Activated T-helper 1 cell treated with Interleukin-2 at 50 U/mL for 16 hours (primary cell): ENCODE measurements at regions not wholly inside any gene's neighbourhood (a gene's known extent, or its start where the extent isn't known, plus 50 kb on each side); places are given as distances from the start of the nearest gene placed in this dataset.
"Not testable (repeated sequence)": the region's sequence is repeated elsewhere in the genome, so short reads cannot be mapped to it uniquely, and the experiment has no call there.

Experiments used
- DNase-seq: peaks from one replicate; pipeline ENCODE4 v3.0.0-alpha.2; 2020; ENCODE audit warnings: low read depth

DNA sequence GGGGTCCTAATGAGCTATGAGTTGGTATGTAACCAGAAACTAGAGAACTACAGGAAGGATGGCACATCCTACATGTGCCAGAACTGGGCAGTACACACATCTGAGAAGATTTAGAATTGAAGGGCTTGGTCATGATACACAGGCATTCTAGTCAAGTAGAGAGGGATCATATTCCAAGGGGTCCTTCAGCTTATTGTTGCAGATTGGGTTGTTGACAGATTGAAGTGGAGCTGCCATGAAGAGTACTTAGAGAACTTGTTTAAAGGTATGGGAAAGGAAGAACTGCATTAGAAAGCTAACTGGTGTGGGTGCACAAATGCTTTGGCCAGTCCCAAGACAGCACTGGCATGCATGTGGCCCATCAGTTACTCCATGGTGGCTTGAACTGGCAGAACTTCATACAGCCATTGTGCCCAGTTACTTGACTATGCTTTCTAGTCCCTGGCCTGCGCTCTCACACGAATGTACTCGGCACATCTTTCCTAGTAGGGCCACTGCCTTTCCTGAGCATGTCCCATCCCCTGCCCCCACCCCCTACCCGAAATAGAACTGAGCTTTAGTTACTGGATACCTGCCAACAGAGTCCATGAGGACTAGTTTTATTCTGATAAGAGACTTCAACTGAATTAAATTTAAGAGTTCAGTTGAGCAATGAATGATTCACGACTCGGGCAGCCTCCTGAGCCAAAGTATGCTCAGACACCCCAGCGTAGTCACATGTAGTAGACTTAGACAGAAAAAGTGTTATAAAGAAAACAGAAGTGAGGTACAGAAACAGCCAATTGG, 64.0 kb downstream of the CCNG2 start:
- DNase-seq: no peak

DNA sequence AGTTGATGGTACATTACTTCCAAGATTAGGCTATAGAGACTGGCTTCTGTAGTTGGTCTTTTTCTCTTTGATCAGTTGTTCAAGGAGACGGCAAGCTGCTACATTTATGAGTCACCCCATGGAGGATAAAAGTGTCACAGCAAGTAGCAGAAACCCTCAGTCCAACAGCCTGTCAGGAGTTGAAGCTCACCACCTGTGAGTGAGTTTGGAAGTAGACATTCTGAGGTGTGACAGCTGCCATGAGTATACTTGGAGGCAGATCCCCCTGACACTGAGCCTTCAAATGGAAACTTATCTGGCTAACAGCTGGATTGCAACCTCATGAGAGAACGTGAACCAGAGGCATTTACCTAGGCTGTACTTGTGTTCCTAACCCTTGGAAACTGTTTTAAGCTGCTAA, 68.0 kb downstream of the CCNG2 start:
- DNase-seq: no peak

DNA sequence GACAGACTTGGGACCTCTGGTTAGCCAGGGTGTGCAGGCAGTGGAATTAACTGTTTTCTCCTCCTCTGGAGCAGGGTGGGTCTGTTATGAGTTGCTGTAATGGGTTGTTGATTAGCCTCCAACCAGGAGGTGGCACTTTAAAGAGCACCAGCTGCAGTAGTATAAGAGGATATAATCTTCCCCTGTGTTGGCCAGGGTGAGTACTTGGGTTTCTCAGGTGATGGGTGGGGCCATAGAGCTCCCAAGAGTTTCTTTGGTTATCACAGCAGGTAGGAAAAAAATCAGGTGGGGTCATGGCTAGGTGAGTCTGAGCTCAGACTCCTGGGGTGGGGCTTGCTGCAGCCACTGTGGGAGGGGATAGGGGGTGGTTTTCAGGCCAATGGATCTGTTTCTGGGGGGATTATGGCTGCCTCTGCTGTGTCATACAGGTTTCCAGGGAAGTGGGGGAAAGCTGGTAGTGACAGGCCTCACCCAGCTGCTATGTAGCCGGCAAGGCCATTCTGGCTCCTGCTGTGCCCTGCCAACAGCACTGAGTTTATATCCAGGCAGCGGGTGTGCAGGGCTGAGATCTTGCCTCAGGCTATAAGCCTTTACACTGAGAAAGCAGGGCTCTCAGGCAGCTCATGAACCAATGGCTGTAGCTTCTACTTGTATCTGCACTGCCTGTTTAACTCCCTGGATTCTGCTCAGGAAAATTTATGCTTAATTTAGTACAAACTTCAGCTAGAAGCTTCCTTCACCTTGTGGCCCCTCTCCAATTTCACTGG, 70.1 kb downstream of the CCNG2 start:
- DNase-seq: no peak

DNA sequence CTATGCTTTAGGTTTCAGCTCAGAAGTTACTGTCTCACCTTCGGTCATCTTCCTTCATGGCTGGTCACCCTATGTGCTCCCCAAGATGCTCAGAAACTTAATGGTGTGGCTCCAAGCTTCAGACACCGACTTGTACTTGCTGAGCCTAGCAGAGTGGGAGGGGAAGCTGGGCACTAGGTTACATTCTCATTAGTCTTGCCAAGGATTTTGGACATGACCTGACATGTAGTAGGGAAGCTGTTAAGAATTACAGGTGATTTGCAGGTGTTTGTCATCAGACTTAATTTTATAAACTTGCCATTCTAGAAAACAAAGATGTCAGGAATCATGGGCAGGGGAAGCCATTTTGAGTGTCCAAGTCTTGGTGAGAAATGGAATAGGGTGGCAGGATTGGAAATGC, 72.4 kb downstream of the CCNG2 start:
- no peak for DNase-seq

DNA sequence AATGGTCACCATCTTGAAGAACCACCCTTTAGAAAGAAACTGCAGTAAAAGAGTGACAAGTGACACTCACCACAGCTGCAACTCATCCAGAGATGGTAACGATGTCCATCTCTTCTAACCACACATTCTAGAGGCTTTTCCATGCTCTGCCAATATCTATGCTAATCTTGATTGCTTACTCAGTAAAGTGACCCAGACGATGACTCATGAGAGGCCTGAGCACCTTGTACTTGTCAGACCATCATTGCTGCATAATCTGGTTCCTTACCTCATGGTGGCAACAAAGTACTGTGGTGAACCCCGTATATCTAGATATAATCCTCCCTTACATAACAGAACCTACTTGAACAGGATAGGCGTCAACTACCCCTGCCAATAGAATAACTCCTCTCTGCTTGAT, 75.6 kb downstream of the CCNG2 start:
- no peak for DNase-seq

DNA sequence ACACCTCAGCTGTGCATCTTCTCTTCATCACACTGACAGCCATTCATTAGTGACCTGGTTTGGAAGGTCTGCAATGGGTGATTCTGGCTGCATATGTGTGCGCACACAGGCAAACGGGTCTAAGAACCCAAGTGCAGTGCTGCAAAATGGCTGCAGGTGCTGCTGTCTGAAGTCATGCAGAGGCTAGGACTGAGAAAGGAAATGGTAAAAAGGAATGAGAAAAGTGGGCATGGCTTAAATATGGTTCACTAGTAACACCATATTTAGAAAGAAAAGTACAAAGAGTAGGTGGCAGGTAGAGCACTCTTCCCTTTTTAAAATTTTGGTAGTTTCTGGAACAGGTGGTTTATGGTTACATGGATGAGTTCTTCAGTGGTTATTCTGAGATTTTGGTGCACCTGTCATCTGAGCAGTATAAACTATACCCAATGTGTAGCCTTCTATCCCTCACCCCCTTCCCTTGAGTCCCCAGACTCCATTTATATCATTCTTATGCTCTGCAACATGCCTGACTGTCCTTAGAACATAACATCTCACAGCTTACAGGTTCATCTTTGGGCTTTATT, 78.4 kb downstream of the CCNG2 start:
- no peak for DNase-seq

DNA sequence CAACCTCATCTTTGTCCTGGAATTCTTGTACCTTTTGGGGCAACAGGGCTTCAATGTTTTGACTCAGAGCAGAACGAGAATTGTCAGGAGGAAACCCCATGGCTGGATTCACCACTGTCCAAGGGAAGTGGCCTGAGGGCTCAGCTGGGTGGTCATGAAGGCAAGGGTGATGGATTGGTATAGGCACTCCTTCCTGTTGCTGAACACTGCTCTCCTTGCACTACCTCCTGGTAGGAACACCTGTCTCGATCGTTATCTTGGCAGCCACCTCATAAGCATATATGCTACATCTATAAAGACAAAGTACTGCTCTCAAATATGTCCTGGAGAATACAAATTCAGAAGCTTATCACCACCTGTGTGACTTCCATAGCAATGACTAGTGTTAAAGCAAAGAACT, 79.8 kb downstream of the CCNG2 start:
- no peak for DNase-seq

DNA sequence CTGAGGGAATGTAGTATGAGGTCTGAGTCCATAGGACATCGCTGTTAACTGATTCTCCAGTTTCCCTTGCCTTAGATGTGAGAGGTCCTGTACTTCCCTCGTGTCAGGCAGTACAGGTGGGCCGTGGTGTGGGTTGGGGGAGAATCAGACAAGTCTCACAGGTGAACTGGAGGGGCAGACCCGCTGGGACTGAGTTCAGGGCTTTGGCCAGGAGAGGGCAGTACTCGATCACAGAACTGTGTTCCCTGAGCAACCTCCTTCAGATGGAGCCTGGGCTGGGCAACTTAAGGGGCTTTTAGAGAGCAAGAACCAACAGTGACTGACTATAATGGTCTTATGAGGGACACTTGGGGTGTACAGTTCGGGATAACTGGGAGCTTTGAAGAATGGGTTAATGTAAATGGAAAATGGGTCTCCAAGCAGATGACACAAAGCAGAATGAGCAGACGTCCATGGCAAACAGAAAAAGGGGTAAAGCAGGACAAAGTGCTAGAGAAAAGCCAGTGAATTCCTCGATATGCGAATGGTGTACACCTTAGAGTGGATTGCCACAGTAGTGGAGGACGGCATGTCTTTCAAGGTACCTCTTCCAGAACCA, 83.6 kb downstream of the CCNG2 start:
- DNase-seq: peak; percentile 5

DNA sequence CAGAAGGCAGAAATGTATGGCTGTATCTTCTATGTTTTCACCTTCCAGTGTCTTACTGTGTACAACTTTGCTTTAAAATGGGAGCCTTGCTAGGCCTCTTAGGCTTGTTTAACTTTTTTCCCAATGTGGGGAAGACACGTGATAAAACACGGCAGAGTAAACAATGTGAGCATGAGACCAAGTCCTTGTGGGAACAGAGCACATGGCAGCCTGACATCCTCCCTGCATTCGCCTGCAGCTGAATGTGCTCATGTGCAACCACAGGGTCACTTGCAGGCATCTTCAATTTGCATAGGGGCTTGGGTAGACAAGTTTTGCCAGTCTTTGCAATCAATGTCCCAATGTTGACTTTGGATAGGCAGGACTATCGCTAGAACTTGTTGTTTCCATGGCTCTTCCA, 91.8 kb downstream of the CCNG2 start:
- DNase-seq: no peak

DNA sequence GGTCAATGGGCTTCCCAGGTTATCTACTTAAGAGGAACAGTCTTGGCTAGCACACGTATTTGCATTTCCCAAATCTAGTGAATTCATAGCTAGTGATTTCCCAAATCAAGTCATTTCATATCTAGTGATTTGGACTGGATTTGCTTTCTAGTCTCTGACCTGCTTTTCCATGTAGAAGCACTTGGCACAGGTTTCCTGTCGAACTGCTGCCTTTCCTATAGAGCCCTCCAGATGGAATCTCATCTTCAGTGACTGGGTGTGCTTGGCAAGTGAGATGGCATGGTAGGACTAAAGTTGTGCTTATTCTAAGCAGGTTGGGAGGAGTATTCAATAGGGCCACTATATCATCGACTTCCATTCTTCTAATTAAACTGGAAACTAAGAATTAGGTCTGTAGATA, 94.7 kb downstream of the CCNG2 start:
- DNase-seq: no peak

DNA sequence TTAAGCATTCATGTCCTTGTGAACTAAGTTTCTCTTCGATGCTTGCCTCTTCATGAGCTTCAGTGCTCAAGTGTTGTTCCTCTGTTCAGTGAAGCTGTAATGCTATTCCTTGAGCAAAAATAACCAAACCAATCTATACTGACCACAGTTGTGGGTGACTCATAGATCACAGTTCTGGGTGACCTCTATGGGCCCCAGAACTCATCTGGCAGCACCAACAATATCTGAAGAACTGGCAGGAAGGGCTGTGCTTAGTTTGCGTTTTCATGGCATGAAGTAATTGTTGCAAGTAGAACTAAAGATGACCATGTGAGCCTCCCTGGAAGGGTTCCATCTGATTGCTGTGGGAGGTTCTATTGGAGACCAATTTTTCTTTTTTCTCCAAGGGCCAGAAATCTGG, 106.2 kb downstream of the CCNG2 start:
- DNase-seq: no peak

DNA sequence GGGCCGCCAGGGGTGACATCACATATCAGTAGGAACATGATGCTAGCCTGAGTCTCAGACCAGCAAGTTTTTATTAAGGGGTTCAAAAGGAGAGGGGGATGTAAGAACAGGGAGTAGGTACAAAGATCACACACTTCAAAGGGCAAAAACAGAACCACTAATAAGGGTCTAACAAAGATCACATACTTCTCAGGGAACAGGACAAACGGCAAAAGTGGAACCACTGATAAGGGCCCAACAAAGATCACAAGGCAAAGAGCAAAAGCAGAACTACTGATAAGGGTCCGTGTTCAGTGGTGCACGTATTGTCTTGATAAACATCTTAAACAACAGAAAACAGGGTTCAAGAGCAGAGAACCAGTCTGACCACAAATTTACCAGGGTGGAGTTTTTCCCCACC, 107.0 kb downstream of the CCNG2 start:
- DNase-seq: not testable (repeated sequence)

DNA sequence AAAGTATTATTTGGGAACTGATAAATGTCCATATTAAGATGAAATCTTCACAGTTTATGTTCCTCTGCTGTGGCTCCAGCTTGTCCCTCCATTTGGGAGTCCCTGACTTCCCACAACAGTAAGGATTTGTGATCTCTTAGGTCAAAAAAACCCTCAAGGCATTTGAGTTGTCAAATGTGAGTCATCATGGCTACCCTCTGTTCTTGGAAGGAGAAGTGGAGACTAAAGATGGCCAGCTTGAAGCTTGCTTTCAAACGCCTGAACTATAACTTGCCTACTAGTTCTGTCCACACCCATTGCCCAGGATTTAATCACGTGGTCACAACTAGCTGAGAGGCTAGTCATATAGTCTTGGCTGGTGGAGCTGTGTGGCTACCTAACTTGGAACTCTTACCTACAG, 107.8 kb downstream of the CCNG2 start:
- no peak for DNase-seq

DNA sequence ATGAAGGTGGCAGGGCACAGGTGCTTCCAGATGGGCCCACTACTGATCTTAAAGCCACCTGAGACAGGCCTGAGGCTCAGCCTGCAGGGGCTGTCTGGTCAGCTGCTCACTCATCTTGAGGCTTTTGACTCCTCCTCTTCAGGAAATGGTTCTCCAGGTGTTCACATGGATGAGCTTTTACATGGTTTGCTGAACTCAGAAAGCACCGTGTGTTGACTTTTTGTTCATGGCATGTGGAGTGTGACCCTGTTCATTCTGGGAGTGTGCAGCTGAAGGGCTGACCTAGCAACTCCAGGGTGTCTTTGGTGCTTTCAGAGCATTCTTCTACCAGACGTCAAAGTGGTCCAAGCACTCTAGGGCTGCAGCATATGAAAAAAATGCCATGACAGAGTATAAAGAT, 111.1 kb downstream of the CCNG2 start:
- DNase-seq: no peak

DNA sequence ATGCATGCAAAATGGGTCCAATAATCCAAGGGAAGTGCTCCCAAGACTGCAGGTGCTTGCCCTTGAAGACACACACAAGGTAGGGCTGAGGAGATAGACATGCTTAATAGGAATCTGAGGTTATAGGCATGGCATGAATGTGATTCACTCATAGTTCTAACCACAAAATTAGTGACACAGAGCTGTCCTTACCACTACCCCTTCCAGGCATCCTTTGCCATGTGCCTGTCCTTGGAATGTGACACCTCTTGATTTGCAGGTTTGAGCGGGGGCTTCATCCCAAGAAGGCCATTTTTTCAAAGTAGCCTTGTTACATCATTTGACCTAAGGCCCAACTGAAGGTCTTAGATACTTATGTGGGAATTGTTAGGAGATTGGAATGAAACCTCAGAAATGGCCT, 112.5 kb downstream of the CCNG2 start:
- no peak for DNase-seq

DNA sequence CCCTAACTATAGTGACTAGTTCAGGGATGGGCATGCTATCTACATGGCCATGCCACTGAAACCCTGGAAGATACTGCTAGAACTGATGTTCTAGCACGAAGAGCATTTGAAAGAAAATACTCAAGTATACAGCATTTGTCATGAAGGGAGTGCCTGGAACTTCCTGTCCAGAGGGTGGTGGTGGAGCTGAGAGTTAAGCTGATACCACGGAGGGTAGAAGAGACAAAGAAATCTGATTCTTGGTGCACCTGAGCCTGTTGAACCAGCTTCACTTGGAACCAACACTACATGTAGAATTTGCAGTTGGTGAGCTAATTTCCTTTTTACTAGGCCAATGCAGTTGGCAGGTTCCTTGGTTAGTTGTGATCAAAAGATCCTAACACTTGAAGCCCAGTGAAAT, 116.4 kb downstream of the CCNG2 start:
- DNase-seq: no peak

DNA sequence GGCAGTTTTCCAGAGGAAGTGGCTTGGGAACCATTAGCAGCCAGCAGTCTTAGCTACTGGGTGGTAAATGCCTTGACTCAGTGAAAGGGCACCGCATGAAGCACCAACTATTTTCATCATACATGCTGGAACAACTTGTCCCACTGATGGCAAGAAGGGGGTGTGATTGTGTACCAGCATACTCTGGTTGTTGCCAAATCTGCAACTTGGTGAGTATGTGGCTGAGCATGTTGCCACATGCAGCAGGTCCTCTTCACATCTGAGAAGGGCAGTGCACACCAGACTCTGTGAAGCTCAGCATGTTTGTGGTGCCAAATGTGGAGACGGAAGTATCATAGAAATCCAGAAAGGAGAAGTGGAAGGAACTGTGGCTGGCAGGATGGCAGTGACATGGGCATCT, 122.1 kb downstream of the CCNG2 start:
- DNase-seq: not testable (repeated sequence)

DNA sequence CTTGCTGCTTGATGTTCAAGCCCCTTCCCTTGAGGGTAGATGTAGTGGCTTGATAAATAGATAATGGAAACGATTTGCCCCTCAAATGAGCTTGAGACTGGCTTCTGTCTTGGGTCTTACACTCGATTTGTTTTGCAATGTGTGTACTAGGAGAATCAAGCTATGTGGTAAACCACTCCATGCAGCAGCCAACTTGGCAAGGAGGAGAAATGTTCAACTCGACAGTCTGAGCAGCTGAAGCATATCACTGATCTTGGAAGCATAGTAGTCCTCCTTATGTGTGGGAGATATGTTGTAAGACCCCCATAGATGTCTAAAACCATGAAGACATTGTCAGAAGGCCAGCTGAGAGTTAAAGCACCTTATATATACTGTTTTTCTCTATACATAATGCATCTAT, 125.3 kb downstream of the CCNG2 start:
- DNase-seq: no peak

DNA sequence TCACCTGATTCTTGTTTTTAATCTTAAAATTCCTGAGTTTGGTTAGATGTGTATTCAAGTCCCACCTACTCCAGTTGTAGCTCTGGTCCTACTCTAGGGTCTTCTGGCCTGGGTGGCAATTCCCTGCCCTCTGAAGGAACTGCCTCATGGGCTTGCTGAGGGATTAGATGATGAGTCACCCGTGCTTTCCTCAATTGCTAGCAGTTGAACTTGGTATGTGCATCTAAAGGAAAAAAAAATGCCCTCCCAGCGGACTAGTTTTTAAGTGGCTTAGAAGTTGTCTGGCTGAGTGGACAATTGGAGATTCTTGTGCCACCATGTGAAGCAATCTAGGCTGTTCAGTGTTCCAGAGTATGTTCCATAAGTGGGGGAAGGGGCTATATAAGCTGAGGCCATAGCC, 127.0 kb downstream of the CCNG2 start:
- DNase-seq: no peak

DNA sequence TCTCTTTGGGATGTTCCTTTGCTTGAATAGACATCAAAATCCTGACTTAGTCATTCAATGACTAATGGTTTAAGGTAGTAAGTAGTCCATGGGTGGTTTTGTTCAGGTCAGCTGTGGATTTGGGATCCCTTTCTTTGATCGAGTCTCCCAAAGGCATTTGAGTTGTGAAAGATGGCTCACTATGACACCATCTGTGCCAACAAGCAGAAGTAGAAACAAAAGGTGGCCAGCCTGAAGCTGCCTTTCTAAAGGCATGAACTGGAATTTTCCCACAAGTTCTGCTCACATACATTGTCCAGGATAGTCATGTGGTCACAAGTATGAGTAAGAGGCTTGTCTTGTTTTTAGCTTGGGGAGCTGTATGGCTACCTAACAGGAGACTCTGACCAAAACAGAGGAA, 129.9 kb downstream of the CCNG2 start:
- no peak for DNase-seq

DNA sequence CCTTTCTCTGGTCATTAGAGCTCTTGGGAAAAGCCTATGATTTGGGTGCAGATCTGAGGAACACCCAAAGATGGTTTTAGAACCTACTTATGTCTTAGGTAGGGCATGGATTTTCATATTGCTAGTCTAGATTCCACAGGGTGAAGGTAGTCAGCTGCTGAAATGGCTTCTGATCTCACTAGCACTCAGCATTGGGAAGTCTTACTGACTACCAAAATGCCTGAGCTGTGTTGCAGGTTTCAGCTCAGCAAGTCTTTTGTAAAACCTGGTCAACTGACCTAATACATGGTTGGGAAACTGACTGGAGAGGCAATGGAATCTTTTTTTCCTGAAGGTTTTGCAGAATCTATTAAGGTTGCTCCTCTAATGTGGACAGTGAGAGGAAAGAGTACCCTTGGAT, 136.4 kb downstream of the CCNG2 start:
- no peak for DNase-seq

DNA sequence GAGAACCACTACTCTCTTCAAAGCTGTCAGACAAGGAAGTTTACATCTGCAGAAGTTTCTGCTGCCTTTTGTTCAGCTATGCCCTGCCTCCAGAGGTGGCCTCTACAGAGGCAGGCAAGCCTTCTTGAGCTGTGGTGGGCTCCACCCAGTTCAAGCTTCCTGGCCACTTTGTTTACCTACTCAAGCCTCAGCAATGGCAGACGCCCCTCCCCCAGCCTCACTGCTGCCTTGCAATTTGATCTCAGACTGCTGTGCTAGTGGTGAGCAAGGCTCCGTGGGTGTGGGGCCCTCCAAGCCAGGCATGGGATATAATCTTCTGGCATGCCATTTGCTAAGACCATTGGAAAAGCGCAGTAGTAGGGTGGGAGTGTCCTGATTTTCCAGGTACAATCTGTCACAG, 144.0 kb downstream of the CCNG2 start:
- DNase-seq: not testable (repeated sequence)

DNA sequence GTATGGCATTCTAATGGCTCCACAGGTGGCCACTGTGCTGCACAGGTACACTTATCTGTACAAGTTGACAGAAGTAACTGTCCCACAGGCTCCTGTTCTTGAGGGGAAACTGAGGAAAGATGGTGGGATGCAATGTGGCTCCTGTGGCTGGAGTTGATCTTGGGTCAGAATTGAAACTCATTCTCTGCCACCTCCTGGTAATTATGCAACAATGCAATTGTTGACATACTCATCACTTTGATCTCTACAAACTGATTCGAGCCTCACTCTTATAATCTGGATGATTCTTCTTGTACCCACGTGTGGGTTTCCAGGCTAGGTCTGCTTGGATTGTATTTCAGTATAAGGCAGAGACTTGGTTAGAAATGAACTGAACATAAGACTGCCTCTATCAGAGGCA, 148.8 kb downstream of the CCNG2 start:
- no peak for DNase-seq
